Neural progenitor cell (in vitro differentiated cells): ENCODE measurements at regions not wholly inside any gene's neighbourhood (a gene's known extent, or its start where the extent isn't known, plus 50 kb on each side); places are given as distances from the start of the nearest gene placed in this dataset.
A peak's percentile ranks its signal among the peaks of the same experiment; 100 is the strongest.
"Not testable (repeated sequence)": the region's sequence is repeated elsewhere in the genome, so short reads cannot be mapped to it uniquely, and the experiment has no call there.

Experiments used
- DNase-seq: peaks from one replicate; pipeline ENCODE4 v3.0.0-alpha.2; 2016; ENCODE audit warnings: low spot score
- H2AFZ ChIP-seq: fragments of 200-600 bp; sonication (generic); replicated peaks from 2 replicates; pipeline ENCODE4 v1.6.1; 2016; ENCODE audit warnings: antibody characterized with exemption
- H3F3A ChIP-seq: fragments of 200-600 bp; sonication (generic); 2 replicates; pipeline ENCODE4 v1.6.1; 2016; ENCODE audit warnings: antibody characterized with exemption, low read depth
- H3K27ac ChIP-seq: fragments of 200-600 bp; sonication (generic); 2 replicates; pipeline ENCODE4 v1.5.1; 2016; ENCODE audit warnings: mild to moderate bottlenecking
- H3K27me3 ChIP-seq: fragments of 200-600 bp; sonication (generic); 2 replicates; pipeline ENCODE4 v1.6.1; 2016; ENCODE audit warnings: mild to moderate bottlenecking, moderate library complexity
- H3K36me3 ChIP-seq: fragments of 200-600 bp; sonication (generic); 2 replicates; pipeline ENCODE4 v1.5.1; 2016
- H3K4me1 ChIP-seq: fragments of 200-600 bp; sonication (generic); 2 replicates; pipeline ENCODE4 v1.6.1; 2016; ENCODE audit warnings: mixed run types
- H3K4me2 ChIP-seq: fragments of 200-600 bp; sonication (generic); 2 replicates; pipeline ENCODE4 v1.6.1; 2016
- H3K4me3 ChIP-seq: fragments of 200-600 bp; sonication (generic); 2 replicates; pipeline ENCODE4 v1.5.1; 2016
- H3K79me2 ChIP-seq: fragments of 200-600 bp; sonication (generic); 2 replicates; pipeline ENCODE4 v1.6.1; 2016; ENCODE audit warnings: low read depth
- H3K9ac ChIP-seq: fragments of 200-600 bp; sonication (generic); 2 replicates; pipeline ENCODE4 v1.6.1; 2016
- H3K9me3 ChIP-seq: fragments of 200-600 bp; sonication (generic); 2 replicates; pipeline ENCODE4 v1.5.1; 2016; ENCODE audit warnings: low read depth
- H4K20me1 ChIP-seq: fragments of 200-600 bp; sonication (generic); 2 replicates; pipeline ENCODE4 v1.6.1; 2016; ENCODE audit warnings: low read depth
- H3K27ac Mint-ChIP-seq: 3 replicates; pipeline ENCODE4 v1.8.0; 2021; ENCODE audit warnings: mixed read lengths
- H3K27me3 Mint-ChIP-seq: 2 replicates; pipeline ENCODE4 v1.8.0; 2022; ENCODE audit warnings: low read depth, mild to moderate bottlenecking, inconsistent platforms, moderate library complexity, mixed read lengths; ENCODE audit not compliant: insufficient read depth
- H3K36me3 Mint-ChIP-seq: 3 replicates; pipeline ENCODE4 v1.8.0; 2021; ENCODE audit warnings: mixed read lengths
- H3K4me1 Mint-ChIP-seq: 3 replicates; pipeline ENCODE4 v1.8.0; 2021; ENCODE audit warnings: mixed read lengths
- H3K4me3 Mint-ChIP-seq: 3 replicates; pipeline ENCODE4 v1.8.0; 2021; ENCODE audit warnings: mild to moderate bottlenecking, moderate library complexity, mixed read lengths
- H3K9me3 Mint-ChIP-seq: 3 replicates; pipeline ENCODE4 v1.8.0; 2020; ENCODE audit warnings: mixed read lengths
- CTCF ChIP-seq: fragments of 200-600 bp; sonication (generic); IDR thresholded peaks from 2 replicates; pipeline ENCODE4 v1.5.1; 2017; ENCODE audit warnings: antibody characterized with exemption, mild to moderate bottlenecking
- EZH2 ChIP-seq: fragments of 200-600 bp; sonication (generic); IDR thresholded peaks from 2 replicates; pipeline ENCODE4 v1.6.1; 2017; ENCODE audit warnings: antibody characterized with exemption, mild to moderate bottlenecking, moderate library complexity
- EZH2phosphoT487 ChIP-seq: fragments of 200-600 bp; sonication (generic); IDR thresholded peaks from 2 replicates; pipeline ENCODE4 v1.6.1; 2017; ENCODE audit warnings: antibody characterized with exemption

DNA sequence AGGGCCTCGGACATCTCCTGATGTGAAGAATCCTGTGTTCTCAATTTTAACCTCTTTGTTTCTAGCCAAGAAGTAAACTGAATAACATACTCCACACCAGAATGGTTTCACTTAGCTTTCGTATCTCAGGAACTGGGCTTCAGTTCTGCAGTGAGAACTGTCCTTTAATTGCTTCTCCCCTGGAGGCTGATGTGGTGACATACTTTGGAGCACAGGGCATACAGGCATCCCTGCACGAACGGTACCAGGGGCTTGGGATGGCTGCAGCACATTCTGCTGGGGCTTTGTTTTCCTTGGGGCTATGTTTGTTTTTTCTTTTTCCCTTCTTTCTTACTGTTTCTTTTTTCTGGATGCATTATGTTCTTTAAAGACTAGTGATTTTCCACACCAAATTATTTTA lies 230.5 kb downstream of the TM9SF2 start:
- Mint-ChIP-seq H3K27ac (peak overlapping the region; percentile 98), H3K36me3 (peaks cover 21% of the 10 kb centered on the region), H3K4me1 (peaks cover 78% of the 10 kb centered on the region), H3K27me3 (peaks cover 6% of the 10 kb centered on the region), H3K9me3 (no peaks in the 10 kb centered on the region), H3K4me3 (peak overlapping the region; percentile 46)
- H3F3A ChIP-seq, result peaks cover 57% of the 10 kb centered on the region
- H3K4me2 ChIP-seq, result peak overlapping the region; percentile 48
- H3K79me2 ChIP-seq, result peaks cover 39% of the 10 kb centered on the region
- H2AFZ ChIP-seq, result no peak overlapping the region
- H3K4me3 ChIP-seq, result no peak overlapping the region
- TF ChIP-seq EZH2 (no peak), CTCF (no peak), EZH2phosphoT487 (no peak)
- H3K9me3 ChIP-seq, result no peaks in the 10 kb centered on the region
- H3K36me3 ChIP-seq, result no peaks in the 10 kb centered on the region
- no peak overlapping the region for H3K9ac ChIP-seq
- no peaks in the 10 kb centered on the region for H3K27me3 ChIP-seq
- peak; percentile 49 for DNase-seq
- no peaks in the 10 kb centered on the region for H4K20me1 ChIP-seq
- H3K27ac ChIP-seq, result peak overlapping the region; percentile 71
- peaks cover 74% of the 10 kb centered on the region for H3K4me1 ChIP-seq

- Mint-ChIP-seq H3K27ac (peak overlapping the region; percentile 98), H3K9me3 (no peaks in the 10 kb centered on the region), H3K27me3 (peaks cover 2% of the 10 kb centered on the region), H3K4me1 (peaks cover 84% of the 10 kb centered on the region), H3K4me3 (peak overlapping the region; percentile 76), H3K36me3 (peaks cover 17% of the 10 kb centered on the region)
- H3K79me2 ChIP-seq, result peaks cover 35% of the 10 kb centered on the region
- H3K36me3 ChIP-seq, result no peaks in the 10 kb centered on the region
- peaks cover 67% of the 10 kb centered on the region for H3F3A ChIP-seq
- H3K27me3 ChIP-seq, result no peaks in the 10 kb centered on the region
- no peaks in the 10 kb centered on the region for H3K9me3 ChIP-seq
- no peak for DNase-seq
- no peak overlapping the region for H2AFZ ChIP-seq
- no peak overlapping the region for H3K4me2 ChIP-seq
- TF ChIP-seq EZH2 (no peak), CTCF (no peak), EZH2phosphoT487 (no peak)
- H3K4me1 ChIP-seq, result peaks cover 83% of the 10 kb centered on the region
- H3K27ac ChIP-seq, result no peak overlapping the region
- no peak overlapping the region for H3K4me3 ChIP-seq
- H3K9ac ChIP-seq, result no peak overlapping the region
- no peaks in the 10 kb centered on the region for H4K20me1 ChIP-seq
Measured at GRCh38 chr13:99730403-99730802, 229.1 kb downstream of the TM9SF2 start.

DNA sequence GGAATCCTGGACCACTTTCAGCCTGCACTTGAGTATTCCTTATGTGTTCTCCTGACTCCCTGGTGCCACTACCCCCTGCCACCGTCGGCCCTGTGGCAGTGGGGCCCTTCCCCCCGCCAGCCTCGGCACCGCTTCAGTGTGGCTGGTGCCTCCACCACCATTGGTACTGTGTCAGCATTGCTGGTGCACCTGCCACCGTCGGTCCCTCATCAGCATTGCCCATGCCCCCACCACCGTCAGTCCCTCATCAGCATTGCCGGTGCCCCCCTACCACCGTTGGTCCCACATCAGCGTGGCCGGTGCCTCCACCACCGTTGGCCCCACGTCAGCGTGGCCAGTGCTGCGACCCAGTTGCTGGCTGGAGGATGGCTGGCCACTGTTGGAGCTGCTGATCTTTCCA lies 228.5 kb downstream of the TM9SF2 start:
- H3K36me3 ChIP-seq, result no peaks in the 10 kb centered on the region
- no peaks in the 10 kb centered on the region for H4K20me1 ChIP-seq
- Mint-ChIP-seq H3K4me3 (no peak overlapping the region), H3K27ac (peak overlapping the region; percentile 70), H3K9me3 (no peaks in the 10 kb centered on the region), H3K36me3 (peaks cover 17% of the 10 kb centered on the region), H3K27me3 (peaks cover 2% of the 10 kb centered on the region), H3K4me1 (peaks cover 87% of the 10 kb centered on the region)
- peaks cover 85% of the 10 kb centered on the region for H3K4me1 ChIP-seq
- no peak overlapping the region for H3K27ac ChIP-seq
- no peaks in the 10 kb centered on the region for H3K9me3 ChIP-seq
- H3K4me2 ChIP-seq, result no peak overlapping the region
- H2AFZ ChIP-seq, result no peak overlapping the region
- DNase-seq, result no peak
- H3K79me2 ChIP-seq, result peaks cover 30% of the 10 kb centered on the region
- TF ChIP-seq EZH2phosphoT487 (no peak), CTCF (no peak), EZH2 (no peak)
- no peak overlapping the region for H3K9ac ChIP-seq
- no peak overlapping the region for H3K4me3 ChIP-seq
- peaks cover 74% of the 10 kb centered on the region for H3F3A ChIP-seq
- no peaks in the 10 kb centered on the region for H3K27me3 ChIP-seq

DNA sequence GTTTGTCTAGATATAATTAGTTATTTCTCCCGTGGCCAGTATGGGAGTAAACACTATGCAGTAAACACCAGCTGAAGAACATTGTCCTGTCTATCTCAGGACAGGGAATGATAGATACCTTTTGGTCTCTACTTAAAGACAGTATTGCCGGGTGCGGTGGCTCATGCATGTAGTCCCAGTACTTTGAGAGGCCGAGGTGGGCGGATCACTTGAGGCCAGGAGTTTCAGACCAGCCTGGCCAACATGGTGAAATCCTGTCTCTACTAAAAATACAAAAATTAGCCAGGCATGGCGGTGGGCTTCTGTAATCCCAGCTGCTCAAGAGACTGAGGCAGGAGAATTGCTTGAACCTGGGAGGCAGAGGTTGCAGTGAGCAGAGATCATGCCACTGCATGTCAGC lies 226.4 kb downstream of the TM9SF2 start:
- peak overlapping the region; percentile 87 for H3K4me3 Mint-ChIP-seq
- H3K27ac Mint-ChIP-seq, result peak overlapping the region; percentile 92
- peaks cover 87% of the 10 kb centered on the region for H3K4me1 Mint-ChIP-seq

More for the DNA sequence above, 226.4 kb downstream of the TM9SF2 start:
- not testable (repeated sequence) for H4K20me1 ChIP-seq, H3K27me3 ChIP-seq, H3K4me3 ChIP-seq, H3K36me3 ChIP-seq, H3K9me3 ChIP-seq, H2AFZ ChIP-seq, H3K9me3 Mint-ChIP-seq, DNase-seq, H3K9ac ChIP-seq, H3K27me3 Mint-ChIP-seq
- Histone ChIP-seq H3K79me2 (peaks cover 25% of the 10 kb centered on the region), H3K4me2 (peak overlapping the region; percentile 69), H3F3A (peaks cover 76% of the 10 kb centered on the region), H3K4me1 (peaks cover 85% of the 10 kb centered on the region), H3K27ac (peak overlapping the region; percentile 98)
- peaks cover 17% of the 10 kb centered on the region for H3K36me3 Mint-ChIP-seq
